Natural killer cell (primary cell): ENCODE measurements at regions not wholly inside any gene's neighbourhood (a gene's known extent, or its start where the extent isn't known, plus 50 kb on each side); places are given as distances from the start of the nearest gene placed in this dataset.

Source experiments
- ATAC-seq, 3 donors: fragments of 150-1000 bp in 2 of 3; fragments of 200-7000 bp in 1 of 3; cut with Tn5 transposase; 1 replicate in 1 of 3; 2 replicates in 2 of 3; pipeline ENCODE4 v1.10.0; 2021; ENCODE audit warnings: mild to moderate bottlenecking in 2 of 3, moderate library complexity in 2 of 3
- DNase-seq, 2 donors: peaks; one replicate each; pipeline versions ENCODE4 v3.0.0 to v3.0.0-alpha.2; 2013 to 2021; ENCODE audit warnings: mixed read lengths in 1 of 2
- H3K27ac ChIP-seq: one replicate; pipeline ENCODE4 v1.5.1; 2013; ENCODE audit warnings: mild to moderate bottlenecking, low read length
- H3K27me3 ChIP-seq: one replicate; pipeline ENCODE4 v1.6.1; 2013; ENCODE audit warnings: low read length; ENCODE audit not compliant: control insufficient read depth, insufficient read depth
- H3K36me3 ChIP-seq: one replicate; pipeline ENCODE4 v1.6.1; 2013; ENCODE audit warnings: low read length; ENCODE audit not compliant: control insufficient read depth, insufficient read depth
- H3K4me1 ChIP-seq: one replicate; pipeline ENCODE4 v1.6.1; 2013; ENCODE audit warnings: low read length; ENCODE audit not compliant: control insufficient read depth, insufficient read depth
- H3K4me3 ChIP-seq: one replicate; pipeline ENCODE4 v1.5.1; 2013; ENCODE audit warnings: low read length
- H3K9me3 ChIP-seq: one replicate; pipeline ENCODE4 v1.6.1; 2013; ENCODE audit warnings: low read length; ENCODE audit not compliant: control insufficient read depth, insufficient read depth
- H3K27ac Mint-ChIP-seq, 2 donors: one replicate each; pipeline ENCODE4 v1.8.0; 2022; ENCODE audit warnings: mild to moderate bottlenecking in 2 of 2, mixed read lengths in 2 of 2, moderate library complexity in 1 of 2
- H3K27me3 Mint-ChIP-seq, 2 donors: one replicate each; pipeline ENCODE4 v1.8.0; 2022; ENCODE audit warnings: low read depth in 2 of 2, mixed read lengths in 2 of 2
- H3K36me3 Mint-ChIP-seq: one replicate; pipeline ENCODE4 v1.8.0; 2022; ENCODE audit warnings: mixed read lengths
- H3K4me1 Mint-ChIP-seq, 2 donors: one replicate each; pipeline ENCODE4 v1.8.0; 2022; ENCODE audit warnings: mixed read lengths in 2 of 2
- H3K4me3 Mint-ChIP-seq: one replicate; pipeline ENCODE4 v1.8.0; 2022; ENCODE audit warnings: mild to moderate bottlenecking, moderate library complexity, mixed read lengths
- H3K9me3 Mint-ChIP-seq, 2 donors: one replicate each; pipeline ENCODE4 v1.8.0; 2022; ENCODE audit warnings: mixed read lengths in 2 of 2
- CTCF ChIP-seq: fragments of 200-600 bp; IDR thresholded peaks from one replicate; pipeline ENCODE4 v1.8.0; 2022; ENCODE audit warnings: antibody characterized with exemption
- WGBS: methylation state at CpG from one replicate; pipeline ENCODE4 v1.1.7; 2013; ENCODE audit warnings: missing lambda C conversion rate; ENCODE audit not compliant: insufficient coverage; 5-methylcytosine and 5-hydroxymethylcytosine counted together
- intact Hi-C: fragments of 100-400 bp; cut with micrococcal nuclease; formaldehyde crosslinking; loops from one replicate; pipeline ENCODE4 v1.14.2; 2022

- H3K4me3 Mint-ChIP-seq = no peak overlapping the region
- Histone ChIP-seq H3K36me3 (no peaks in the 10 kb centered on the region), H3K27ac (no peak overlapping the region), H3K9me3 (no peaks in the 10 kb centered on the region), H3K4me1 (no peaks in the 10 kb centered on the region), H3K27me3 (no peaks in the 10 kb centered on the region), H3K4me3 (no peak overlapping the region)
- ATAC-seq = no peak
- no peaks in the 10 kb centered on the region for H3K27me3 Mint-ChIP-seq
- no peak for TF ChIP-seq CTCF
- H3K27ac Mint-ChIP-seq = no peak overlapping the region
- H3K4me1 Mint-ChIP-seq = no peaks in the 10 kb centered on the region
- DNase-seq = no peak
- peaks cover 6% of the 10 kb centered on the region in 2 donors for H3K9me3 Mint-ChIP-seq
- H3K36me3 Mint-ChIP-seq = no peaks in the 10 kb centered on the region
- 89% methylated on average over 1 of the region's 1 CpG for WGBS
- intact Hi-C loops = no loop called here
Measured at GRCh38 chr17:69764146-69764545, 310.9 kb upstream of the KCNJ16 start.

GRCh38 chr17:69769050-69769449, 306.0 kb upstream of the KCNJ16 start:
- H3K36me3 ChIP-seq = no peaks in the 10 kb centered on the region
- no peaks in the 10 kb centered on the region for H3K36me3 Mint-ChIP-seq
- H3K9me3 ChIP-seq = no peaks in the 10 kb centered on the region
- no peaks in the 10 kb centered on the region for H3K4me1 ChIP-seq
- no peaks in the 10 kb centered on the region for H3K27me3 Mint-ChIP-seq
- no peak for DNase-seq
- no peak for ATAC-seq
- WGBS = 79% methylated on average over 4 of the region's 4 CpGs
- intact Hi-C loops = no loop called here
- H3K27me3 ChIP-seq = no peaks in the 10 kb centered on the region
- no peaks in the 10 kb centered on the region for H3K4me1 Mint-ChIP-seq
- no peak overlapping the region for H3K4me3 ChIP-seq
- H3K27ac Mint-ChIP-seq = no peak overlapping the region
- no peak overlapping the region for H3K27ac ChIP-seq
- peaks cover 3 to 4% of the 10 kb centered on the region in 2 donors for H3K9me3 Mint-ChIP-seq
- no peak for TF ChIP-seq CTCF
- no peak overlapping the region for H3K4me3 Mint-ChIP-seq

GRCh38 chr17:69773081-69773480, 301.9 kb upstream of the KCNJ16 start:
- Histone ChIP-seq H3K36me3 (no peaks in the 10 kb centered on the region), H3K4me1 (no peaks in the 10 kb centered on the region), H3K27ac (no peak overlapping the region), H3K4me3 (no peak overlapping the region), H3K9me3 (no peaks in the 10 kb centered on the region), H3K27me3 (no peaks in the 10 kb centered on the region)
- H3K4me1 Mint-ChIP-seq = no peaks in the 10 kb centered on the region
- no CpG with 5 or more reads among the region's 3 CpGs for WGBS
- H3K27ac Mint-ChIP-seq = no peak overlapping the region
- no peak for TF ChIP-seq CTCF
- H3K9me3 Mint-ChIP-seq = peaks cover 3 to 6% of the 10 kb centered on the region in 2 donors
- no peak overlapping the region for H3K4me3 Mint-ChIP-seq
- DNase-seq = no peak
- intact Hi-C loops = no loop called here
- no peaks in the 10 kb centered on the region for H3K36me3 Mint-ChIP-seq
- no peaks in the 10 kb centered on the region for H3K27me3 Mint-ChIP-seq
- ATAC-seq = no peak

GRCh38 chr17:69779378-69780214, 295.4 kb upstream of the KCNJ16 start:
- H3K27ac Mint-ChIP-seq = no peak overlapping the region
- intact Hi-C loops = no loop called here
- no peaks in the 10 kb centered on the region for H3K4me1 Mint-ChIP-seq
- Histone ChIP-seq H3K27ac (no peak overlapping the region), H3K4me1 (no peaks in the 10 kb centered on the region), H3K27me3 (no peaks in the 10 kb centered on the region), H3K9me3 (no peaks in the 10 kb centered on the region), H3K36me3 (no peaks in the 10 kb centered on the region), H3K4me3 (no peak overlapping the region)
- TF ChIP-seq CTCF = no peak
- DNase-seq (no peak), ATAC-seq (no peak)
- WGBS = 78% methylated on average over 7 of the region's 8 CpGs
- H3K4me3 Mint-ChIP-seq = no peak overlapping the region
- H3K9me3 Mint-ChIP-seq = peaks cover 2 to 8% of the 10 kb centered on the region in 2 donors
- H3K36me3 Mint-ChIP-seq = peaks cover 8% of the 10 kb centered on the region
- no peaks in the 10 kb centered on the region for H3K27me3 Mint-ChIP-seq
